ENCODE measurements at regions not wholly inside any gene's neighbourhood (a gene's known extent, or its start where the extent isn't known, plus 50 kb on each side); places are given as distances from the start of the nearest gene placed in this dataset.
"Not testable (repeated sequence)": the region's sequence is repeated elsewhere in the genome, so short reads cannot be mapped to it uniquely, and the experiment has no call there.

- DNase-seq, result no peak
Measured at GRCh38 chr11:71181566-71181965, 70.8 kb downstream of the SHANK2 start.

DNA sequence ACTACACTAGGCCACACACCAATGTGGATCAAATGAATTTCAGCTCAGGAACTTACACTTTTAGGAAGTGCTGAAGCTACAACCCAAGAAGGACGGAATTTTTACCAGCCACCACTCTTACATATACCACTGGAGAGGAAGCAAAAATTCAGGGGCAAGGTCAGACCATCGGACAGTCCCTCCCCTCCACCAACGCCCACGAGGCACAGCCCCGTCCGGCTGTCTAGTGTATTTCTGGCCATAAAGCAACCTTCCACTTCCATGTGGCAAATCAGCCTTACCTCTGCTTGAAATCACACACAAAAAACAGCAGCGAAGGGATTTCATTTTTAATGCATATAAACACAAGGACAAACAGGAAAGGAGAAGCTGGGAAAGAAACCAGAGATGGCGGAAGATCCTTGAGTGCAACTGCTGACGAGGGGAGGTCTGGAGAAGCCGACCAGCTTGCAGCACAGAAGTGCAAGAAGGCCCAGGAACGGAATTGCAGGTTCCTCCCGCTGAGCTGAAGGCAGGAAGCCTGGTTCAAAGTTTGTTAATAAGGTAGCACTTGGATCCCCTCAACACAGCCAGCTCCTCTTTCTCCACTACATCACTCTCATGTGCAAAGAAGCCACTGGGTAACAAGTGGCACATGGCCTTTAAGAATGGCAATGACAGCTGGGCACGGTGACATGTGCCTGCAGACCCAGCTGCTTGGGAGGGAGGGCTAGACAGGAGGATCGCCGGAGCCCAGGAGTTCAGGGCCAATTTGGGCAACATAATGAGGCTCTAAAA is 71.5 kb downstream of the SHANK2 start:
- DNase-seq, result no peak

GRCh38 chr11:71179877-71180605 is 72.3 kb downstream of the SHANK2 start:
- no peak for DNase-seq

DNA sequence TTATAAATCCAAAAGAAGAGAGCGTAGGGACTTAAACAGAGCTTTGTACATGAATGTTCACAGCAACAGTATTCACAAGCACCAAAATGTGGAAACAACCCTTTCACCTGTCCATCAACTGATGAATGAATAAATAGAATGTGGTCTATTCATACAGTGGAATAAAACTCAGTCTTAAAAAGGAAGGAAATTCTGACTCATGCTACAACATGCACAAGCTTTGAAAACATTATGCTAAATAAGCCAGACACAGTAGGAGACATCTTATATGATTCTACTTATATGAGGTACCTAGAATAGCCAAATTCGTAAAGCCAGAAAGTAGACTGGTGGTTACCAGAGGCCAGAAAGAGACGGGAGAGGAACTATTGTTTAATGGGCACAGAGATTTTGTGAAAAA is 74.3 kb downstream of the SHANK2 start:
- DNase-seq, result no peak

- no peak for DNase-seq
Measured at GRCh38 chr11:71176812-71177211, 75.6 kb downstream of the SHANK2 start.

DNA sequence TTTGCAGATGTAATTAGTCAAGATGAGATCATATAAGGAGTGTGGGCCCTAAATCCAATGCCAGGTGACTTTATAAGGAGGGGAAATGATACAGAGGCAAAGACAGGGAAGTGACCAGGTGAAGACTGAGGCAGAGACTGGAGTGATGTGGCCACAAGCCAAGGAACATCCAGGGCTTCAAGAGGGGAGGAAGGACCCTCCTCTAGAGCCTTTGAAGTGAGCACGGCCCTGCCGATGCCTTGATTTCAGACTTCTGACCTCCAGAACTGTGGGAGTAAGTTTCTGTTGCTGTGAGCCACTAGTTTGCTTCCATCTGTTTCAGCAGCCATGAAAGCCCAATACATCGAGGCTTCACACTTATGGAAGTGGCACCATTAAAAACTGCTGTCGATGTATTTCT is 78.7 kb downstream of the SHANK2 start:
- DNase-seq, result no peak

GRCh38 chr11:71172680-71173079 is 79.7 kb downstream of the SHANK2 start:
- no peak for DNase-seq

- DNase-seq, result no peak
Measured at GRCh38 chr11:71171576-71171975, 80.8 kb downstream of the SHANK2 start.

GRCh38 chr11:71170624-71171423 is 81.6 kb downstream of the SHANK2 start:
- no peak for DNase-seq

DNA sequence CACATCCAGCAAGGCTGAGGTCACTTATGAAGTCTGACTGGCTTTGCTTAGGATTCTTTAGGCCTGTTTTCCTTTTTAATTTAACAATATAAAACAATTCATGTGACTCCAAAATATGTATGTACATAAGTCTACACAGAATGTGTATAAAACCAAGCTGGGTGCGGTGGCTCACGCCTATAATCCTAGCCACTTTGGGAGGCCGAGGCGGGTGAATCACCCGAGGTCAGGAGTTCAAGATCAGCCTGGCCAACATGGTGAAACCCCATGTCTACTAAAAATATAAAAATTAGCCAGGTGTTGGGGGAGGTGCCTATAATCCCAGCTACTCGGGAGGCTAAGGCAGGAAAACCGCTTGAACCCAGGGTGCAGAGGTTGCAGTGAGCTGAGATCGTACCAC is 83.1 kb downstream of the SHANK2 start:
- no peak for DNase-seq

DNA sequence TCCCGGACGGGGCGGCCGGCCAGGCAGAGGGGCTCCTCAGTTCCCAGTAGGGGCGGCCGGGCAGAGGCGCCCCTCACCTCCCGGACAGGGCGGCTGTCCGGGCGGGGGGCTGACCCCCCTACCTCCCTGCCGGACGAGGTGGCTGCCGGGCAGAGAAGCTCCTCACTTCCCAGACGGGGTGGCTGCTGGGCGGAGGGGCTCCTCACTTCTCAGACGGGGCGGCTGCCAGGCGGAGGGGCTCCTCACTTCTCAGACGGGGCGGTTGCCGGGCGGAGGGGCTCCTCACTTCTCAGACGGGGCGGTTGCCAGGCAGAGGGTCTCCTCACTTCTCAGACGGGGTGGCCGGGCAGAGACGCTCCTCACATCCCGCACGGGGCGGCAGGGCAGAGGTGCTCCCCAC is 84.6 kb downstream of the SHANK2 start:
- DNase-seq, result not testable (repeated sequence)

DNA sequence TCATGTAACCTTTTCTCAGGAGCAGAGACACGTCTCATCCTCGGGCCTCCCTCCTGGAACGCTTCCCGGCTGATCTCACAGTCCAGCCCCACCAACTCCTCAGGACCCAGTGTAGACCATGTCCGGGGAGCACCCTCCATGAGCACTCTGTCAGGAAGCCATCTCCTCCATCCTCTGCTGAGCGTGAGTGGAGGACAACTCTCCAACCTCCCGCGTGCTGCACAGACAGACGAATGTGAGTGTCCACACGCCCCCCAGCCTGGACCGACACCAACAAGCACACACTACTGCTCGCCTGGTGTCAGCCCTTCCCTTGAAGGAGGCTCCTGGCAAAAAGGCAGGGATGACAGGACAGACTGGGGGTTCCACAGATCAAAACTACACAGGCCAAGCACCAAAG is 86.6 kb downstream of the SHANK2 start:
- no peak for DNase-seq

- DNase-seq, result no peak
Measured at GRCh38 chr11:71164621-71165020, 87.8 kb downstream of the SHANK2 start.

DNA sequence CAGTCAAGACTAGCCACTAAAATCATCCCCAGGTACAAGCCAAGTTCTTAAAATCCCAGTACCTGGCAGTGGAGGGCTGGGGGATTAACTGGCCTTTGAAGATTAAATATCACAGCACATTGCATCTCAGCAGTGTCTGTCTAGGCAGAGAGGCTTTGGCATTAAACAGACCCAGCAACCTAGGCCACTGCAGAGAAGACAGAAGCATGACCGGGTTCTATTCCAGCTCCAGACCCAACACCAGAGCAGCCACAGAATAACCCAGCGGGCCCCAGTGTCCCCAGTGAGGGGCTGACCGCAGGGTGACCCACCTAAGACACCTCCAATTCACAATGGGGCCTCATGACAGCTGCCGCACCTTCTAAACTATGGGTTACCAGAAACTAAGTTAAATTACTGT is 88.2 kb downstream of the SHANK2 start:
- DNase-seq, result no peak

- DNase-seq, result no peak
Measured at GRCh38 chr11:71163371-71163770, 89.0 kb downstream of the SHANK2 start.

DNA sequence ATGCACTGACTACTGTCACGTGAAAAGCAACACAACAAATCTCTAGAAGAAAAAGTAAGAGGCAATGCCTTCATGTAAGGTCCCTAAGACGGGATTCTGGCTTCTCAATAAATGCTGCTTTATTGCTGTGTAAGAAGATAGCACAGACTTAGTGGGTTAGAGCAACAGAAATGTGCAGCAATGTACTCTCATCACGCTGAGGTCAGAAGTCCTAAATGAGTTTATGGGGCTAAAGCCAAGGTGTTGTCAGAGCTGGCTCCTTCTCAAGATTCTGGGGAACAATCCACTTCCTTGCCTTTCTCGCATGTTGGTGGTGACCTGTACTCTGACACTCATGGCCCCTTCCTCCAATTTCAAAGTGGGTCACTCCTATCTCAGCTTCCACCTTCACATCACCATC is 93.4 kb downstream of the SHANK2 start:
- DNase-seq, result no peak

- DNase-seq, result not testable (repeated sequence)
Measured at GRCh38 chr11:71157676-71158075, 94.7 kb downstream of the SHANK2 start.

DNA sequence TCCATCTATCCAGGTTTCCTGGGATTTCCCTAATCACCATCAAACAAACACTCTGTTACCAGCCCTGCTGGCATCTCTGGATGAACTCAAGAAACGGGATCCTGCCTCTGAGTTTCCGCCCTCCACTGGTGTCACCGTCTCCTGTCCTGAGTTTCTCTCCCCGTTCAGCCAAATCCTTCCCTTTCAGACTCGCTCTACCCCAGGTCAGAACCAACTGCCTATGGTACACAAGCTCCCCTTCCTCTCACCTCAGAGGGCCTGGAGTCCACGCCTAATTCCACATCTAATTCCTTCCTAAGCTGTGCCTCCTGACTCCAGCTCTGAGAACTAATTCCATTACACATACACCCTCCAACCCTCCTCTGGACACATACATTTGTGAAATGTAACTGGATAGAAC is 96.1 kb downstream of the SHANK2 start:
- no peak for DNase-seq

- DNase-seq, result no peak
Measured at GRCh38 chr11:71155846-71156245, 96.5 kb downstream of the SHANK2 start.

DNA sequence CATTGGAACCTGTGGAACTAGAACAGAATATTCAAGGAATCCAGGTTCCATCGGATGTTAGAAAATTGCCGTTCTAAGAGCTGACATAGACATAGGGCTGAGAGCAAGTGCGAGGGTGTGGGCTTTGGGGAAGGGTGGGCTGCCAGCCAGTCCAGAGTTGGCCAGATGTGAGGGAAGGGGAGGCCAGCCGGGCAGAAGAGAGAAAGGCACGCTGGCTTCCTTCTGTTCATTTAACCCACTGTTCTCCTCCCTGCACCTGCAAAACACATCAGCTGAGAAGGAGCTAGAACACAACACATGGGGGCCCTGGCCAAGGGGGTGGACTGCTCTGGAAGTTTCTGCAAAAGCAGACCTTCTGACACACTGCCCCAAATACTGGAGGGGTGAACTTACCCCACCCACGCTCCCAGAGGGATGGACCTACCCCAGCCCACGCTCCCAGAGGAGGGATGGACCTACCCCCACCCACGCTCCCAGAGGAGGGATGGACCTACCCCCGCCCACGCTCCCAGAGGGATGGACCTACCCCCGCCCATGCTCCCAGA is 98.0 kb downstream of the SHANK2 start:
- no peak for DNase-seq

DNA sequence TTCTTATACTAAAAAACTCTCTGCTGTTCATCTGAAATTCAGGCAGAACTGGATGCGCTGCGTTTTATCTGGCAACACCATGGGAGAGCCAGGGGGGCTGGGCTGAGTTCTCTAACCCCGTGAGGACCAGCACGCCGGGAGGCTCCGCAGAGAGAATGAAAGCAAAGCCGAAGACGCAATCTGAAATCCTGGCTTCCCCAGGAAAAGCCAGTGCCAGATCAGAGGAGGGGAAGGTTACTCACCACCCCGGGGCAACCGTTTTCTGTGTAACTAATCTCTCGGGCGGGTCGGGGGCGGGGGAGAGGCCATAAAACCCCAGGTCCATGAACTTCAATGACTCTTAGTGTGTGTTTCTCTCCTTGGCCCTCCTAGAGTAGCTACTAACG is 99.4 kb downstream of the SHANK2 start:
- DNase-seq, result no peak

GRCh38 chr11:71152312-71153004 is 99.9 kb downstream of the SHANK2 start:
- not testable (repeated sequence) for DNase-seq

DNA sequence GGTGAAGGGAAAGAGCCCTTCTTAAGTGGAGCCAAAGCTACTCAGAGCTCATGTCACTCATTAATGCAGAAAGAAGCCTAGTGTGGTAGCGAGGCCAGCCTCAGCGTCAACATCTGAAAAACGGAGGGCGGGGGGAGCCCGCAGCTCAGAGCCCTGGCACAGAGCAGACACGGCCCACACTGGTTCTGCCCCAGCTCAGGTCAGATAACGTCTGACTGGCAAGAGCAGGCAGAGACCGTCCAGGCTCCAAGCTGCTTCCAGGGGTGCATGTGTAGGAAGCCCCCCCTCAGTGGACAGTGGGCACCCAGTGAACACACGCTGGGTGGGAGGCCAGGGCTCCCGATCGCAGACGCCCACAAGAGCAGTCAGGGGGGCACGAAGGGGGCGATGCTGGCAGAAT is 100.8 kb downstream of the SHANK2 start:
- no peak for DNase-seq
